Liver (tissue), 7 donors: ENCODE measurements at regions not wholly inside any gene's neighbourhood (a gene's known extent, or its start where the extent isn't known, plus 50 kb on each side); places are given as distances from the start of the nearest gene placed in this dataset.

ENCODE experiments used
- DNase-seq: peaks from one replicate; pipeline ENCODE4 v3.0.0-alpha.2; 2017; ENCODE audit warnings: low spot score
- H3K27ac ChIP-seq, 2 donors: one replicate each; pipeline ENCODE4 v1.7.0; 2013; ENCODE audit warnings: inconsistent platforms in 2 of 2, low read length in 2 of 2, control low read depth in 1 of 2, low read depth in 1 of 2, mild to moderate bottlenecking in 1 of 2
- H3K27me3 ChIP-seq, 4 donors: one replicate each; pipeline versions ENCODE4 v1.6.1 to v1.7.0; 2013; ENCODE audit warnings: low read length in 3 of 4, inconsistent platforms in 1 of 4, mild to moderate bottlenecking in 1 of 4, moderate library complexity in 1 of 4; ENCODE audit not compliant: control insufficient read depth in 4 of 4, insufficient read depth in 4 of 4
- H3K36me3 ChIP-seq, 4 donors: one replicate each; pipeline versions ENCODE4 v1.6.1 to v1.7.0; 2013; ENCODE audit warnings: low read length in 3 of 4, mild to moderate bottlenecking in 3 of 4, low read depth in 1 of 4, moderate library complexity in 1 of 4; ENCODE audit not compliant: control insufficient read depth in 4 of 4, insufficient read depth in 3 of 4
- H3K4me1 ChIP-seq, 4 donors: one replicate each; pipeline versions ENCODE4 v1.6.1 to v1.7.0; 2013; ENCODE audit warnings: low read length in 3 of 4, mild to moderate bottlenecking in 3 of 4, moderate library complexity in 1 of 4; ENCODE audit not compliant: control insufficient read depth in 4 of 4, insufficient read depth in 4 of 4
- H3K4me3 ChIP-seq, 3 donors: one replicate each; pipeline versions ENCODE4 v1.6.1 to v1.7.0; 2013; ENCODE audit warnings: low read length in 3 of 3, control low read depth in 1 of 3, low read depth in 1 of 3, mild to moderate bottlenecking in 1 of 3
- H3K9ac ChIP-seq, 2 donors: one replicate each; pipeline ENCODE4 v1.7.0; 2013; ENCODE audit warnings: low read length in 2 of 2, mild to moderate bottlenecking in 2 of 2, moderate library complexity in 2 of 2, control low read depth in 1 of 2, low read depth in 1 of 2
- H3K9me3 ChIP-seq, 4 donors: one replicate each; pipeline versions ENCODE4 v1.6.1 to v1.7.0; 2013; ENCODE audit warnings: low read length in 3 of 4; ENCODE audit not compliant: control insufficient read depth in 4 of 4
- ATF3 ChIP-seq: IDR thresholded peaks from 2 replicates; pipeline ENCODE4 v1.6.1; 2016; ENCODE audit warnings: antibody characterized with exemption
- FOXA2 ChIP-seq: IDR thresholded peaks from 2 replicates; pipeline ENCODE4 v1.6.1; 2016; ENCODE audit warnings: antibody characterized with exemption
- GABPA ChIP-seq, 2 donors: IDR thresholded peaks in 1 of 2; conservative IDR thresholded peaks in 1 of 2; 2 replicates each; pipeline ENCODE4 v1.6.1; 2016; ENCODE audit warnings: antibody characterized with exemption in 2 of 2, mild to moderate bottlenecking in 1 of 2, moderate library complexity in 1 of 2
- HNF4A ChIP-seq, 2 donors: conservative IDR thresholded peaks; 2 replicates each; pipeline ENCODE4 v1.6.1; 2016; ENCODE audit warnings: antibody characterized with exemption in 2 of 2, mild to moderate bottlenecking in 2 of 2
- JUND ChIP-seq, 2 donors: IDR thresholded peaks; 2 replicates each; pipeline ENCODE4 v1.6.1; 2016; ENCODE audit warnings: antibody characterized with exemption in 2 of 2
- REST ChIP-seq: IDR thresholded peaks from 2 replicates; pipeline ENCODE4 v1.6.1; 2016; ENCODE audit warnings: antibody characterized with exemption, mild to moderate bottlenecking
- RXRA ChIP-seq, 2 donors: IDR thresholded peaks; 2 replicates each; pipeline ENCODE4 v1.6.1; 2017 to 2018; ENCODE audit warnings: antibody characterized with exemption in 2 of 2, mild to moderate bottlenecking in 1 of 2
- SP1 ChIP-seq: IDR thresholded peaks from 2 replicates; pipeline ENCODE4 v1.6.1; 2018; ENCODE audit warnings: antibody characterized with exemption, mild to moderate bottlenecking
- TAF1 ChIP-seq: conservative IDR thresholded peaks from 2 replicates; pipeline ENCODE4 v1.6.1; 2016; ENCODE audit warnings: antibody characterized with exemption, mild to moderate bottlenecking
- YY1 ChIP-seq: IDR thresholded peaks from 2 replicates; pipeline ENCODE4 v1.6.1; 2016; ENCODE audit warnings: antibody characterized with exemption, mild to moderate bottlenecking
- WGBS: extraction: QIAGEN DNeasy Blood & Tissue Kit; methylation state at CpG from one replicate; pipeline ENCODE4 v1.1.7; 2013; 5-methylcytosine and 5-hydroxymethylcytosine counted together
- TF ChIP-seq, protein P1 (sequence below): IDR thresholded peaks from 2 replicates; pipeline ENCODE4 v1.6.1; 2016; ENCODE audit warnings: antibody characterized with exemption
- donor health status: healthy.
- donor health status: healthy.
- donor health status: healthy.
- donor health status: healthy.

DNA sequence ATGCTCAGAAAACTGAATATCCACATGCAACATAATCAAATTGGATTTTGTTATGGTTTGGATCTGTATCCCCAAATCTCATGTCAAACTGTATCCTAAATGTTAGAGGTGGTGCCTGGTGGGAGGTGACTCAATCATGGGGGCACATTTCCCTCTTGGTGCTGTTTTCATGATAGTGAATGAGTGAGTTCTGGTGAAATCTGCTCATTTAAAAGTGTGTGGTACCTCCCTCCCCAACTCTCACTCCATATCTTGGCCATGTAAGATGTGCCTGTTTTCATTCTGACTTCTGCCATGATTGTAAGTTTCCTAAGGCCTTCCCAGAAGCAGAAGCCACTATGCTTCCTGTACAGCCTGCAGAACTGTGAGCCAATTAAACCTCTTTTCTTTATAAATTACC, 239.6 kb upstream of the KLF14 start:
- DNase-seq: no peak
- Histone ChIP-seq H3K9me3 (no peaks in the 10 kb centered on the region), H3K27me3 (no peaks in the 10 kb centered on the region), H3K4me3 (no peak overlapping the region), H3K4me1 (peaks cover 0 to 2% (median 0%) of the 10 kb centered on the region in 4 donors), H3K36me3 (peaks cover 0 to 5% (median 2%) of the 10 kb centered on the region in 4 donors), H3K9ac (no peak overlapping the region), H3K27ac (no peak overlapping the region)
- TF ChIP-seq RXRA (IDR thresholded peaks at IDR 0.05) (no peak), FOXA2 (no peak), ATF3 (no peak), GABPA (IDR thresholded peaks at IDR 0.05 in 1 of 2, conservative IDR thresholded peaks at IDR 0.05 in 1 of 2) (no peak)

DNA sequence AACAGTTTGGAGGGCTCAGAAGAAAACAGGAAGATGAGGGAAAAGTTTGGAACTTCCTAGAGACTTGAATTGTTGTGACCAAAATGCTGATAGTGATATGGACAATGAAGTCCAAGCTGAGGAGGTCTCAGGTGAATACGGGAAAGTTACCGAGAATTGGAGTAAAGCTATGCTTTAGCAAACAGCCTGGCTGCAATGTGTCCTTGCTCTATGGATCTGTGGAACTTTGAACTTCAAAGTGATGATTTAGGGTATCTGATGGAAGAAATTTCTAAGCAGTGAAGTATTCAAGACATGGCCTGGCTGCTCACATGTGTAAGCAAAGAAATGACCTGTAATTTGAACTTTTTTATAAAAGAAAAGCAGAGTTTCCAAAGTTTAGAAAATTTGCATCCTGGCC, 240.2 kb upstream of the KLF14 start:
- TF ChIP-seq GABPA (IDR thresholded peaks at IDR 0.05 in 1 of 2, conservative IDR thresholded peaks at IDR 0.05 in 1 of 2) (no peak), SP1 (no peak), HNF4A (conservative IDR thresholded peaks at IDR 0.05) (no peak), JUND (IDR thresholded peaks at IDR 0.05) (no peak), ATF3 (no peak), REST (no peak), YY1 (no peak), TAF1 (no peak), FOXA2 (no peak)
- TF ChIP-seq, protein P1, sequence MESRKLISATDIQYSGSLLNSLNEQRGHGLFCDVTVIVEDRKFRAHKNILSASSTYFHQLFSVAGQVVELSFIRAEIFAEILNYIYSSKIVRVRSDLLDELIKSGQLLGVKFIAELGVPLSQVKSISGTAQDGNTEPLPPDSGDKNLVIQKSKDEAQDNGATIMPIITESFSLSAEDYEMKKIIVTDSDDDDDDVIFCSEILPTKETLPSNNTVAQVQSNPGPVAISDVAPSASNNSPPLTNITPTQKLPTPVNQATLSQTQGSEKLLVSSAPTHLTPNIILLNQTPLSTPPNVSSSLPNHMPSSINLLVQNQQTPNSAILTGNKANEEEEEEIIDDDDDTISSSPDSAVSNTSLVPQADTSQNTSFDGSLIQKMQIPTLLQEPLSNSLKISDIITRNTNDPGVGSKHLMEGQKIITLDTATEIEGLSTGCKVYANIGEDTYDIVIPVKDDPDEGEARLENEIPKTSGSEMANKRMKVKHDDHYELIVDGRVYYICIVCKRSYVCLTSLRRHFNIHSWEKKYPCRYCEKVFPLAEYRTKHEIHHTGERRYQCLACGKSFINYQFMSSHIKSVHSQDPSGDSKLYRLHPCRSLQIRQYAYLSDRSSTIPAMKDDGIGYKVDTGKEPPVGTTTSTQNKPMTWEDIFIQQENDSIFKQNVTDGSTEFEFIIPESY: no peak
- DNase-seq: no peak
- peaks cover 0 to 2% (median 0%) of the 10 kb centered on the region in 4 donors for H3K4me1 ChIP-seq
- no peak overlapping the region for H3K27ac ChIP-seq
- peaks cover 0 to 5% (median 2%) of the 10 kb centered on the region in 4 donors for H3K36me3 ChIP-seq
- no peaks in the 10 kb centered on the region for H3K9me3 ChIP-seq
- H3K9ac ChIP-seq: no peak overlapping the region
- no peak overlapping the region for H3K4me3 ChIP-seq
- 98% methylated on average over 2 of the region's 2 CpGs for WGBS
- H3K27me3 ChIP-seq: no peaks in the 10 kb centered on the region

DNA sequence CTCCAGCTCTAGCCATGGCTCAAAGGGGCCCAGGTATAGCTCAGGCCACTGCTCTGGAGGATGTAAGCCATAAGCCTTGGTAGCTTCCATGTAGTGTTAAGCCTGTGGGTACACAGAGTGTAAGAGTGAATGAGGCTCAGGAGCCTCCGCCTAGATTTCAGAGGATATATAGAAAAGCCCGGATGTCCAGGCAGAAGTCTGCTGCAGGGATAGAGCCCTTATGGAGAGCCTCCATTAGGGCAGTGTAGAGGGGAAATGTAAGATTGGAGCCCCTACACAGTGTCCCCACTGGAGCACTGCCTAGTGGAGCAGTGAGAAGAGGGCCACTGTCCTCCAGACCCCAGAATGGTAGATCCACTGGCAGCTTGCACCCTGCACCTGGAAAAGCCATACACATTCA, 240.8 kb upstream of the KLF14 start:
- Histone ChIP-seq H3K4me3 (no peak overlapping the region), H3K36me3 (peaks cover 0 to 6% (median 3%) of the 10 kb centered on the region in 4 donors), H3K4me1 (peaks cover 0 to 2% (median 0%) of the 10 kb centered on the region in 4 donors), H3K9ac (no peak overlapping the region), H3K27ac (no peak overlapping the region), H3K9me3 (no peaks in the 10 kb centered on the region), H3K27me3 (no peaks in the 10 kb centered on the region)
- TF ChIP-seq TAF1 (no peak), RXRA (IDR thresholded peaks at IDR 0.05) (no peak)
- WGBS: 99% methylated on average over 2 of the region's 2 CpGs
- no peak for DNase-seq
